HUDEP-2 (cell line): ENCODE measurements at regions not wholly inside any gene's neighbourhood (a gene's known extent, or its start where the extent isn't known, plus 50 kb on each side); places are given as distances from the start of the nearest gene placed in this dataset.

Experiments
- DNase-seq, 76 experiments: peaks; one replicate each; lab custom pipeline; 2025; ENCODE audit not compliant: unreplicated experiment in 76 of 76; lab: John Stamatoyannopoulos, UW

DNA sequence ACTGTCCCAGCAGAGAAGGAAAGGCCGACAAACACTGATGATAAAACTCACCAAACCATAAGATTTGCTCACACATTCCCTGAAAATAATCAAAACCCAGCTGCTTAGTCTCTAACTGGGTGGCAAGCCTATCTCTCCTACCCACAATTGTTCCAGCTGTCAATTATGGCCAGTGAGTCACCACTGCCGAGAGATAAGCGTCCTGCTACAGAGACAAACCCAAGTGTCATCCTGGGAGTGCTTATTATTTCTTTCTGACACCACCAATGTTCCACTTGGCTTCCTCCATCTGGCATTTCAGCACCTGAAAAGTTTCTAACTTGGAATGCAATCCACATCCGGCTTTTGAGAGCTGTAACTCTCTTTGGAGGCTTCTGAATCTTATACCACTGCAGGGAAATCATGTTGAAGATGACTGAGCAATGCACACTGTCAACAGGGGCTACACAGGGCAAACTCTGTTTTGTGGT, 51.5 kb upstream of the VAV3 start:
- peak in 72 of 76 experiments; percentile 2 to 89 (median 53) for DNase-seq
